CD8-positive, alpha-beta memory T cell (primary cell): ENCODE measurements at regions not wholly inside any gene's neighbourhood (a gene's known extent, or its start where the extent isn't known, plus 50 kb on each side); places are given as distances from the start of the nearest gene placed in this dataset.

Source experiments
- CTCF ChIA-PET: fragments of 350-600 bp; sonication (Branson Sonifier 250); formaldehyde crosslinking; loops from one replicate; lab custom pipeline; 2021; ENCODE audit warnings: antibody characterized with exemption; lab: Charles Lee
- POLR2A ChIA-PET: fragments of 350-600 bp; sonication (Branson Sonifier 250); formaldehyde crosslinking; loops from one replicate; lab custom pipeline; 2021; ENCODE audit warnings: antibody characterized with exemption; lab: Charles Lee
- DNase-seq, 5 donors: peaks; one replicate each; pipeline versions ENCODE4 v3.0.0 to v3.0.0-alpha.2; 2020 to 2022; ENCODE audit warnings: mixed read lengths in 1 of 5
- H3K27ac ChIP-seq: one replicate; pipeline ENCODE4 v1.7.0; 2013; ENCODE audit warnings: low read depth, mild to moderate bottlenecking, low read length, moderate library complexity
- H3K27me3 ChIP-seq: 2 replicates; pipeline ENCODE4 v1.7.0; 2013; ENCODE audit warnings: low read length, mild to moderate bottlenecking; ENCODE audit not compliant: insufficient read depth, poor library complexity, severe bottlenecking
- H3K36me3 ChIP-seq: 2 replicates; pipeline ENCODE4 v1.7.0; 2013; ENCODE audit warnings: mild to moderate bottlenecking, low read length, moderate library complexity; ENCODE audit not compliant: insufficient read depth
- H3K4me1 ChIP-seq: 2 replicates; pipeline ENCODE4 v1.7.0; 2013; ENCODE audit warnings: mild to moderate bottlenecking, low read length, moderate library complexity; ENCODE audit not compliant: insufficient read depth
- H3K4me3 ChIP-seq: 2 replicates; pipeline ENCODE4 v1.7.0; 2013; ENCODE audit warnings: mild to moderate bottlenecking, low read length
- H3K9me3 ChIP-seq: 2 replicates; pipeline ENCODE4 v1.7.0; 2013; ENCODE audit warnings: mild to moderate bottlenecking, low read length
- H3K27ac Mint-ChIP-seq, 8 donors: one replicate each; pipeline ENCODE4 v1.8.0; 2020 to 2021; ENCODE audit warnings: mixed read lengths in 8 of 8, mild to moderate bottlenecking in 6 of 8, inconsistent platforms in 3 of 8, moderate library complexity in 3 of 8
- H3K27me3 Mint-ChIP-seq, 2 donors: one replicate each; pipeline ENCODE4 v1.8.0; 2020 to 2021; ENCODE audit warnings: mixed read lengths in 2 of 2, mild to moderate bottlenecking in 1 of 2, moderate library complexity in 1 of 2
- H3K36me3 Mint-ChIP-seq, 3 donors: one replicate each; pipeline ENCODE4 v1.8.0; 2020 to 2021; ENCODE audit warnings: mixed read lengths in 3 of 3, inconsistent platforms in 1 of 3, mild to moderate bottlenecking in 1 of 3
- H3K4me1 Mint-ChIP-seq, 3 donors: one replicate each; pipeline ENCODE4 v1.8.0; 2020 to 2021; ENCODE audit warnings: mixed read lengths in 3 of 3, inconsistent platforms in 1 of 3, mild to moderate bottlenecking in 1 of 3
- H3K4me3 Mint-ChIP-seq, 7 donors: one replicate each; pipeline ENCODE4 v1.8.0; 2020 to 2021; ENCODE audit warnings: mixed read lengths in 7 of 7, mild to moderate bottlenecking in 6 of 7, moderate library complexity in 4 of 7, inconsistent platforms in 2 of 7
- H3K9me3 Mint-ChIP-seq, 5 donors: one replicate each; pipeline ENCODE4 v1.8.0; 2020 to 2022; ENCODE audit warnings: mixed read lengths in 5 of 5, mild to moderate bottlenecking in 3 of 5, moderate library complexity in 2 of 5, inconsistent platforms in 1 of 5

DNA sequence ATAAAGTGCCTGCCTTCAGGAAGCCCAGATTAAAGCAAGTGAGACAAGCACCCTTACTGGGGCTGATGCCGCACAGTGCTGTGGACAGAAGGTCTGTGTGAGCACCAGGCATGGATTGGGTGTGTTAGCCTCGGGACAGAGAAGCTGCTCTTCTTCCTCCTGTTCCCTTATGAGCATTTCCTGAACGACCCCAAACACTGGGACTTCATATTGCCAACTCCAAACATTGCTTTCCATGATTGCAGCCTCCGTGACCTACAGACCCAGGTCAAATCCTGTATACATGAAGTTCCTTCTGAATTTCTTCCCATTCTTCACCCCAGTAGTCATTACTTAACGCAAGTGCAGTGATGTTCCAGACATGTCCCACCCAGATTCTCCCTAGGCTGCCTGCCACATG, 129.8 kb upstream of the ALKAL2 start:
- Mint-ChIP-seq H3K36me3 (no peaks in the 10 kb centered on the region), H3K27me3 (peaks cover 0 to 5% of the 10 kb centered on the region in 2 donors), H3K4me3 (no peak overlapping the region), H3K9me3 (peaks cover 0 to 2% (median 0%) of the 10 kb centered on the region in 5 donors), H3K4me1 (peaks cover 5 to 25% (median 9%) of the 10 kb centered on the region in 3 donors), H3K27ac (no peak overlapping the region)
- no peak overlapping the region for H3K27ac ChIP-seq
- no peaks in the 10 kb centered on the region for H3K36me3 ChIP-seq
- H3K4me1 ChIP-seq = no peaks in the 10 kb centered on the region
- ChIA-PET CTCF (interaction anchor here (1.0 kb wide), 1 partner anchor 29 kb away, joined by 3 read pairs; no protein-coding TSS in a partner anchor), POLR2A (no interaction called here)
- no peak for DNase-seq
- peaks cover 4% of the 10 kb centered on the region for H3K27me3 ChIP-seq
- H3K9me3 ChIP-seq = no peaks in the 10 kb centered on the region
- H3K4me3 ChIP-seq = no peak overlapping the region

DNA sequence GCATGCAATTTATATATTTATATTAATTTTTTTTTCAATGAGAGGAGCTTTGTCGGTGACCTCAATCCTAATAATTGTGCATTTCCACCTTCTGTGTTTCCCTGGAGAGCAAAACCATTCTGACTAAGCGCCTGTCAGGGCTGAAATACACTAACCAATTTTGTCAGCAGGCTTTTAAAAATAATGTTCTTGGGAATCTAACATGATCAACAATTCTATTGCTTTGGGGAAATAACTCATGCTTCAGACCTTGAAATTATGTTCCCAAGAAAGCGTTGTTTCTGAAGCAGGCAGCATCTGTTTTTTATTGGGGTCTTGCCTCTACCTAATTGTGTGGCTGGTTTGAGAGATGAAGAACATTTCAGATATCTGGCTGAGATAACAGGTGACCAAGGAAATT, 129.1 kb upstream of the ALKAL2 start:
- Mint-ChIP-seq H3K36me3 (no peaks in the 10 kb centered on the region), H3K27ac (no peak overlapping the region), H3K27me3 (peaks cover 0 to 5% of the 10 kb centered on the region in 2 donors), H3K4me3 (no peak overlapping the region), H3K9me3 (peaks cover 0 to 2% (median 0%) of the 10 kb centered on the region in 5 donors), H3K4me1 (peaks cover 5 to 24% (median 9%) of the 10 kb centered on the region in 3 donors)
- no peaks in the 10 kb centered on the region for H3K4me1 ChIP-seq
- H3K4me3 ChIP-seq = no peak overlapping the region
- H3K27ac ChIP-seq = no peak overlapping the region
- peaks cover 4% of the 10 kb centered on the region for H3K27me3 ChIP-seq
- CTCF ChIA-PET = interaction anchor here (1.0 to 1.9 kb wide), 2 partner anchors 9 to 29 kb away, joined by 3 to 5 read pairs; no protein-coding TSS in a partner anchor
- POLR2A ChIA-PET = interaction anchor here (0.8 kb wide), 1 partner anchor 10 kb away, joined by 3 read pairs; no protein-coding TSS in a partner anchor
- H3K9me3 ChIP-seq = no peaks in the 10 kb centered on the region
- H3K36me3 ChIP-seq = no peaks in the 10 kb centered on the region
- no peak for DNase-seq

DNA sequence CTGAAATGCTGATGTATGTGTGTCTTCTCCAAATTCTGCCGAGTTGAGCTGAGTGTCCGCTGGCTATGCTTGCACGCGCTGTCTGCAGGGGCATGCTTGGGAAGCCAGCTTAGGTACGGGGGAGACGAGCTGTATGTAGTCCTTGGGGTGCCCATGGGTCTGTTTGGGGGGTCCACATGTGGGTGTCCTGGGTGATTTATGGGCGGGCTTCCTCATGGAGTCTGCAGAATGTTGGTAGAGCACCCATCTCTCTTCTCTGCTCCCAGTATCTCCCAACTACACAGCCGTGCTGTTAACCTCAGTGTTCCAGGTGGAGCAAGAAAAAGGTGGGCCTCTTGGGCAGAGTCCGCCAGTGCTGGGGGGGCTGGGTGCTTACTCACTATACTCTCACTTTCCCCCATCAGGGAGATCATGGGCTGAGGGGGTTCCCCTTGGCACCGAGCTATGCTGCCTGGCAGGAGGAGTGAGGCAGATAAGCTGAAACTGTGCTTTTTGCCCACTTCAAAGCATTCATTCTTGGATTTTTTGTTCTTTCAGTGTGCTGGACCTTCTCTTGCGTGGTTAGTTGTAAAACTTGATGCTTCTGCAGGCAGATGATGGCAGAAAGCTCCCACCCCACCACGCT, 128.2 kb upstream of the ALKAL2 start:
- CTCF ChIA-PET = interaction anchor here (1.9 kb wide), 1 partner anchor 8 kb away, joined by 5 read pairs; no protein-coding TSS in a partner anchor
- Histone ChIP-seq H3K27me3 (peaks cover 4% of the 10 kb centered on the region), H3K36me3 (no peaks in the 10 kb centered on the region), H3K27ac (no peak overlapping the region), H3K9me3 (no peaks in the 10 kb centered on the region), H3K4me3 (no peak overlapping the region), H3K4me1 (no peaks in the 10 kb centered on the region)
- Mint-ChIP-seq H3K4me1 (peaks cover 5 to 16% (median 5%) of the 10 kb centered on the region in 3 donors), H3K27ac (no peak overlapping the region), H3K9me3 (peaks cover 0 to under 1% (median 0%) of the 10 kb centered on the region in 5 donors), H3K4me3 (no peak overlapping the region), H3K36me3 (no peaks in the 10 kb centered on the region), H3K27me3 (peaks cover 0 to 5% of the 10 kb centered on the region in 2 donors)
- POLR2A ChIA-PET = interaction anchor here (0.8 to 0.9 kb wide), 2 partner anchors 9 to 22 kb away, joined by 3 read pairs; no protein-coding TSS in a partner anchor
- DNase-seq = no peak

- H3K27me3 ChIP-seq = no peaks in the 10 kb centered on the region
- Mint-ChIP-seq H3K27ac (peak overlapping the region in 1 of 8 donors; percentile 3), H3K36me3 (peaks cover 0 to 15% (median 0%) of the 10 kb centered on the region in 3 donors), H3K4me1 (no peaks in the 10 kb centered on the region), H3K4me3 (no peak overlapping the region), H3K27me3 (peaks cover 0 to 4% of the 10 kb centered on the region in 2 donors), H3K9me3 (peaks cover 4 to 8% (median 5%) of the 10 kb centered on the region in 5 donors)
- no peak for DNase-seq
- no peaks in the 10 kb centered on the region for H3K4me1 ChIP-seq
- no peak overlapping the region for H3K27ac ChIP-seq
- H3K36me3 ChIP-seq = no peaks in the 10 kb centered on the region
- no peaks in the 10 kb centered on the region for H3K9me3 ChIP-seq
- CTCF ChIA-PET = no interaction called here
- H3K4me3 ChIP-seq = no peak overlapping the region
- POLR2A ChIA-PET = no interaction called here
Measured at GRCh38 chr2:409523-409922, 121.6 kb upstream of the ALKAL2 start.

- no peaks in the 10 kb centered on the region for H3K27me3 ChIP-seq
- CTCF ChIA-PET = interaction anchor here (1.9 to 2.1 kb wide), 2 partner anchors 9 to 35 kb away, joined by 3 to 5 read pairs; no protein-coding TSS in a partner anchor
Measured at GRCh38 chr2:407630-408029, 119.7 kb upstream of the ALKAL2 start.

GRCh38 chr2:406876-407275, 119.0 kb upstream of the ALKAL2 start:
- no peaks in the 10 kb centered on the region for H3K36me3 ChIP-seq
- no peaks in the 10 kb centered on the region for H3K27me3 ChIP-seq
- H3K4me3 ChIP-seq = no peak overlapping the region
- ChIA-PET POLR2A (interaction anchor here (1.0 kb wide), 1 partner anchor 10 kb away, joined by 3 read pairs; no protein-coding TSS in a partner anchor), CTCF (interaction anchor here (1.9 to 2.1 kb wide), 2 partner anchors 9 to 34 kb away, joined by 3 to 5 read pairs; no protein-coding TSS in a partner anchor)
- H3K36me3 Mint-ChIP-seq = peaks cover 0 to 27% (median 0%) of the 10 kb centered on the region in 3 donors
- H3K27ac ChIP-seq = no peak overlapping the region
- H3K9me3 Mint-ChIP-seq = peaks cover 11 to 20% (median 13%) of the 10 kb centered on the region in 5 donors
- H3K4me1 ChIP-seq = no peaks in the 10 kb centered on the region
- no peak overlapping the region for H3K4me3 Mint-ChIP-seq
- H3K27ac Mint-ChIP-seq = peak overlapping the region in 1 of 8 donors; percentile 13
- no peaks in the 10 kb centered on the region for H3K9me3 ChIP-seq
- no peaks in the 10 kb centered on the region for H3K4me1 Mint-ChIP-seq
- peaks cover 0 to 5% of the 10 kb centered on the region in 2 donors for H3K27me3 Mint-ChIP-seq
- no peak for DNase-seq

More at GRCh38 chr2:407630-408029, 119.7 kb upstream of the ALKAL2 start:
- Histone ChIP-seq H3K27ac (no peak overlapping the region), H3K9me3 (no peaks in the 10 kb centered on the region), H3K4me3 (no peak overlapping the region), H3K4me1 (no peaks in the 10 kb centered on the region), H3K36me3 (no peaks in the 10 kb centered on the region)
- H3K9me3 Mint-ChIP-seq = peaks cover 11 to 19% (median 13%) of the 10 kb centered on the region in 5 donors
- no peak overlapping the region for H3K27ac Mint-ChIP-seq
- no peak overlapping the region for H3K4me3 Mint-ChIP-seq
- no peaks in the 10 kb centered on the region for H3K4me1 Mint-ChIP-seq
- H3K27me3 Mint-ChIP-seq = peaks cover 0 to 5% of the 10 kb centered on the region in 2 donors
- DNase-seq = no peak
- POLR2A ChIA-PET = interaction anchor here (1.0 kb wide), 1 partner anchor 9 kb away, joined by 3 read pairs; no protein-coding TSS in a partner anchor
- H3K36me3 Mint-ChIP-seq = peaks cover 0 to 24% (median 0%) of the 10 kb centered on the region in 3 donors

DNA sequence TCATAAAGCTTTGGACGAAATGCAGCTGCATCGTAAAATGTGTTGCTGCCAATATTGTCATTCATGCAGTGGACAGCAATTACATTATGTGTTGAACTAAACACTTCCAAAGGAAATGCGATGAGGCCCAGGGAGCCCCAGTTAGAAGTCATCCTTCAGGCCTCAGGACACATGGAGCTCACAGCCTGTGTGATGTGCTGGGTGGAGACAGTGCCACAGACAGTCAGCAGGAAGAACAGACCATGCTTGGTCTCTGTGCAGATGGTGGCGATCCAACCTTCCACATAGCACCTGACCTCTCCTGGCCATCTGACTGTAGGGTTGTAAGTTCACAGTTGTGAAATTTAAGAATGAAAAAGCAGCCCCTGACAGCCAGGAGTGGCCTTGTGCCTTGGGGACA, 118.3 kb upstream of the ALKAL2 start:
- peaks cover 0 to 27% (median 0%) of the 10 kb centered on the region in 3 donors for H3K36me3 Mint-ChIP-seq
- H3K4me1 Mint-ChIP-seq = no peaks in the 10 kb centered on the region
- Histone ChIP-seq H3K27me3 (no peaks in the 10 kb centered on the region), H3K36me3 (no peaks in the 10 kb centered on the region), H3K4me1 (no peaks in the 10 kb centered on the region), H3K9me3 (no peaks in the 10 kb centered on the region), H3K27ac (no peak overlapping the region), H3K4me3 (no peak overlapping the region)
- ChIA-PET CTCF (interaction anchor here (1.9 kb wide), 1 partner anchor 33 kb away, joined by 3 read pairs; no protein-coding TSS in a partner anchor), POLR2A (no interaction called here)
- no peak for DNase-seq
- H3K9me3 Mint-ChIP-seq = peaks cover 11 to 20% (median 13%) of the 10 kb centered on the region in 5 donors
- H3K27ac Mint-ChIP-seq = no peak overlapping the region
- H3K27me3 Mint-ChIP-seq = peaks cover 0 to 5% of the 10 kb centered on the region in 2 donors
- no peak overlapping the region for H3K4me3 Mint-ChIP-seq

GRCh38 chr2:404581-404980, 116.7 kb upstream of the ALKAL2 start:
- Histone ChIP-seq H3K36me3 (no peaks in the 10 kb centered on the region), H3K27ac (no peak overlapping the region), H3K4me1 (no peaks in the 10 kb centered on the region), H3K4me3 (no peak overlapping the region), H3K9me3 (no peaks in the 10 kb centered on the region), H3K27me3 (no peaks in the 10 kb centered on the region)
- DNase-seq = no peak
- H3K36me3 Mint-ChIP-seq = peaks cover 0 to 23% (median 0%) of the 10 kb centered on the region in 3 donors
- peaks cover 11 to 20% (median 13%) of the 10 kb centered on the region in 5 donors for H3K9me3 Mint-ChIP-seq
- ChIA-PET POLR2A (no interaction called here), CTCF (no interaction called here)
- H3K4me1 Mint-ChIP-seq = no peaks in the 10 kb centered on the region
- H3K27me3 Mint-ChIP-seq = peaks cover 0 to 3% of the 10 kb centered on the region in 2 donors
- peak overlapping the region in 1 of 8 donors; percentile 2 for H3K27ac Mint-ChIP-seq
- no peak overlapping the region for H3K4me3 Mint-ChIP-seq
